GM20000 (cell line): ENCODE measurements at regions not wholly inside any gene's neighbourhood (a gene's known extent, or its start where the extent isn't known, plus 50 kb on each side); places are given as distances from the start of the nearest gene placed in this dataset.

Source experiments
- DNase-seq: peaks from one replicate; pipeline ENCODE4 v3.0.0; 2012; ENCODE audit warnings: low spot score
- CTCF ChIP-seq: IDR thresholded peaks from 2 replicates; pipeline ENCODE4 v1.5.1; 2012; ENCODE audit warnings: mild to moderate bottlenecking, control low read depth; ENCODE audit errors: extremely low read depth, missing control alignments

GRCh38 chr6:53974941-53975340 is 136.3 kb upstream of the MLIP start:
- no peak for TF ChIP-seq CTCF
- no peak for DNase-seq

- no peak for DNase-seq
- TF ChIP-seq CTCF, result no peak
Observed at GRCh38 chr6:53975941-53976615, 135.2 kb upstream of the MLIP start.

- no peak for TF ChIP-seq CTCF
- no peak for DNase-seq
Observed at GRCh38 chr6:53977551-53977950, 133.7 kb upstream of the MLIP start.

GRCh38 chr6:53979468-53980067 is 131.7 kb upstream of the MLIP start:
- DNase-seq, result peak; percentile 27
- peak; percentile 65 for TF ChIP-seq CTCF

GRCh38 chr6:53982366-53983050 is 128.7 kb upstream of the MLIP start:
- TF ChIP-seq CTCF, result no peak
- no peak for DNase-seq

- no peak for TF ChIP-seq CTCF
- no peak for DNase-seq
Observed at GRCh38 chr6:53983301-53983700, 127.9 kb upstream of the MLIP start.

GRCh38 chr6:53984163-53984562 is 127.1 kb upstream of the MLIP start:
- no peak for TF ChIP-seq CTCF
- no peak for DNase-seq
